NCI-H526 treated with DMSO at 0.1 percent for 48 hours (cell line): ENCODE measurements at regions not wholly inside any gene's neighbourhood (a gene's known extent, or its start where the extent isn't known, plus 50 kb on each side); places are given as distances from the start of the nearest gene placed in this dataset.

Experiments
- DNase-seq: peaks from one replicate; lab custom pipeline; 2025; lab: John Stamatoyannopoulos, UW

- DNase-seq: no peak
Observed at GRCh38 chr22:47629791-47630655, 867.6 kb downstream of the TBC1D22A start.

GRCh38 chr22:47629273-47629711 lies 866.8 kb downstream of the TBC1D22A start:
- DNase-seq: no peak

DNA sequence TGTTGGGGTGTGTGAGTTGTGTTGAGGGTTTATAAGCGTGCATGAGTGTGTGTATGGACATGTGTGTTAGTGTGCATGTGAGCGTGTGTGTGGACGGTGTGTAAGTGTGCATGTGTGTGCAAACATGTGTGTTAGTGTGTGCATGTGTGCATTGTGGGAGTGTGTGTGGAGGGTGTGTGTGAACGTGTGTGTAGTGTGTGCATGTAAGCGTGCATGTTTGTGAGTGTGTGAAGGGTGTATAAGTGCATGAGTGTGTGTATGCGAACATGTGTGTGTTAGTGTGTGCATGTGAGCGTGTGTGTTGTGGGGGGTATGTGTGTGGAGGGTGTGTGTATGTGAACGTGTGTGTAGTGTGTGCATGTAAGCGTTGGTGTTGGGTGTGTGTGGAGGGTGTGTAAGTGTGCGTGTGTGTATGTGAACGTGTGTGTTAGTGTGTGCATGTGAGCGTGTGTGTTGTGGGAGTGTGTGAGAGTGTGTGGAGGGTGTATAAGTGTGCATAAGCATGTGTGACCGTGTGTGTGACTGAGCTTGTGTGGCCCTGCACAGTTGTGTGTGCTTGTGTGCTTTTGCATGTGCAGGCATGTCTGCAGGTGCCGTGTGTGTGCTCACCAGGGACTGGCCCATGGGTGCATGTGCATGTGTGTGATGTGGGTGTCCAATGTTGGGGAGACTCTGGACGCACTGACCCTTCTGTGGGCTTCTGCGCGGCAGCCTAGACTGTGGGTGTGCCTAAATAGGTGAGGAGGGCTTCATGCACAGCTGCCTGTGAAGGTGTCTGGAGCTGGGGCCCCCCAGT lies 866.2 kb downstream of the TBC1D22A start:
- DNase-seq: no peak

DNA sequence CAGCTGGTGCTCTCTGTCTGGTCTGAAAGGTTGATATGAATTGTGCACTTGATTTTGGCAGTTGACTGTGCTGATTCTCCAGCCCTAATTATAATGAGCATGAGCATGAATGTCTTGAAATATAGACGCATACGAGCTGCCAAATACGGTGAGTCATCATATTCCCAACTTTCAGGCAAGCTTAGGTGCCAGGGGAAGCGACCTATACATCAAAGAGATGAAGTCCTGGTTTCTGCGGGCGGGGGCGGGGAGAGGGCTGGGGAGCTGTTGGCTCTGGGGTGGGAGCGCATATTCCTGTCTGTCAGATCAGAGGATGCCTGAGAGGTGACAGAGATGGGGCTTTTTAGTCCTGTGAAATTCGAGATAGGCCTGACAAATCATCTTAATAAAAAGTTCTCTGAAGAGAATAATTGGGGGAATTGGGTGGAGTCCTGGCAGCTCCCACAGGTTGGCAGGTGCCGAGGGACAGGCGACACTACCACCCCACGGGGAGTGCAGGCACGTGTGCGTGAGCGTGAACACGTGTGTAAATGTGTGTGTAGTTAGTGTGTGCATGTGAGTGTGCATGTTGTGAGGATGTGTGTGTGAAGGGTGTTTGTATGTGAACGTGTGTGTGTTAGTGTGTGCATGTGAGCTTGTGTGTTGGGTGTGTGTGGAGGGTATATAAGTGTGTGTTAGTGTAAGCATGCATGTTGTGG lies 865.3 kb downstream of the TBC1D22A start:
- DNase-seq: no peak

GRCh38 chr22:47626428-47627390 lies 864.3 kb downstream of the TBC1D22A start:
- no peak for DNase-seq

- no peak for DNase-seq
Observed at GRCh38 chr22:47625531-47626427, 863.3 kb downstream of the TBC1D22A start.

GRCh38 chr22:47625013-47625385 lies 862.5 kb downstream of the TBC1D22A start:
- DNase-seq: no peak

DNA sequence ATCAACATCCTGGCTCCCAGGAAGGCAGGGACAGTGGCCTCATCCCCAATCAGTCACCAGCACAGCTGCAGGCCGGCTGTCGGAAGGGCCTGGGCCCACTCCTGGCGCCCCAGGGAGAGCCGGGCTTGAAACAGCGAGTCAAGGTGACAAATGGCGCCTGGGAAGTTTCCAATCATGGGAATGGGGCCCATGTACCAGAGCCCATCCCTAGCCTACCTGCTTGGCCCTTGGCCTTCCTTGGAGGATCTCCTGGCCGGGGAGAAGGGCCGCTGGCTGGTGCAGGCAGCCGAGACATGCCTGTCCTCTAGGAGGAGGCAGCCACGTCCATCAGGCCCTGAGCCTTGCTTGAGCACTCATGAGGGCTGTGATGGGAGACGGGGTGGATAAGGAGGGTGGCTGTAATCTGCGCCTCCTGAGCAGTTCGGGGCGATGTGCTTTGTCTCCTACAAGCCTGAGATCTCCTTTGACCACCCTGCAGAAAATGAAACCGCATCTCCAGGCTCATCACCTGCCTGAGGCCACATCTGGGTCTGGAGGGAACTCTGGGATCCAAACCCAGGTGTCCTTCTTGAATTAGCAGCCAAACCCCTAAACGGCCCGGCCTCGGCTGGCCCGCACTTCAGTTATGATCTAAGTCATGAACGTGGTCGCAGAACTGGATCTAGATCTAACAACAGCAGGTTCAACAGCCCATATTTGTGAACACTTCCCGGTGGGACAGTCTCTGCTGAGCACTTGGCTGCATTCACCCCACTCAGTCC lies 862.0 kb downstream of the TBC1D22A start:
- DNase-seq: no peak

DNA sequence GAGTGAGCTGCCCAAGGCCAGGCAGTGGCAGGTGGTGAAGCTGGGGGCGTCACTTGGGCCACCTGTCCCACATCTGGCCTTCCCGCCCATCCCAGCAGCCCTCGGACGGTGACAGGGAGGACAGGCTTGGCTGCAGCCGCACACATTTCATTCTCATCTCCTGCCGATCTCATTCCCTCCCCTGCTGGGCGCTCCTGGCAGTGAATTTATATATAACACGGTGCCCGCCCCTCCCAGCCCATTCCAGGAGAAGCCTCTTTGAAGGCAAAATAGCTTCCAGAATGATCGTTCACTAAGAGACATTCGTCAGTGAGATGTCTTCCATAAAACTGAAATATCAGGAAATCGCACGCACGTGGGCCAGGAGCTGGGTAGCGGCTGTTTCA lies 861.3 kb downstream of the TBC1D22A start:
- no peak for DNase-seq

DNA sequence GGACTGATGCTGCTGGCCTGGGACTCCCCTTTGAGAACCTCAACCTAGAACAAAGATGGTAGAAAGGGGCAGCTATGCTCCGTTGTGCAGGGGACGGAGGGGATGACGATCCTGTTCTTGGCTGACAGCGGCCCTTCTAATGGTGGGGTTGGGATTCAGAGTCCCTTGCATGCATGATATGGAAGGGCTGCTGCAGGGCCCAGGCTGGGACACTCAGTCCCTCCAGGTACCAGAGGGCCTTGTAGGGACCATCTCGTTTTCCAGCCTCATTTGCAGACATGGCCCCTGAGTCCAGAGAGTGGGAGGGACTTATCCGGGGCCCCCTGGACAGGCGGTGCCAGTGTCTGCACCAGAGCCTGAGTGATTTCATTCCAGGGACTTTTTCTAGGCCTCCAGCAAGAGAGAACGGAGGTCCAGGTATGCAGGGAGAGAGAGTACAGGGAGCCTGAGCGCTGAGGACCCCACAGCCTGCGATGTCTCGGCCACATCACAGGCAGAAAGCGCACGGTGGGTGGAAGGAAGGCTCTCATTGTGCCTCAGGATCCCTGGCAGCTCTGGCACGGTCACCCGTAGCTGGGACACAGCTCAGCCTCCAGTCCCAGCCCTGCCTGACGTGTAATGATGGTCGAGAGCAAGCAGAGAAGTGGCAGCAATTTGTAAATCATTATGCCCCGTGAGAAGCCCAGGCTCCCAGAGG lies 860.8 kb downstream of the TBC1D22A start:
- no peak for DNase-seq

DNA sequence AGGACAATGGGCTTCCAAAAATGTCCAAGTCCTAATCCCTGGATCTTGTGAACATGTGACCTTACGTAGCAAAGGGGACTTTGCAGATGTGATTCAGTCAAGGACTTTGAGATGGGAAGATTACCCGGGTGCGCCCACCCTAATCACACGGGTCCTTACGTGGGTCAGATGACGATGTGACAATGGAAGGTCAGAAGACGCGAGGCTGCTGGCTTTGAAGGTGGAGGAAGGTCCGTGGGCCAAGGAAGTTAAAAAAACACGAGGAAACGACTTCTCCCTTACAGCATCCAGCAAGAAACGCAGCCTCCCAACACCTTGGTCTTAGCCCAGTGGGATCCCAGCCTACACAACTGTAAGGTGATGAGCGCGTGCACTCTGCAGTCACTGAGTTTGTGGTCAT lies 860.1 kb downstream of the TBC1D22A start:
- no peak for DNase-seq

- DNase-seq: no peak
Observed at GRCh38 chr22:47621253-47621652, 858.8 kb downstream of the TBC1D22A start.

DNA sequence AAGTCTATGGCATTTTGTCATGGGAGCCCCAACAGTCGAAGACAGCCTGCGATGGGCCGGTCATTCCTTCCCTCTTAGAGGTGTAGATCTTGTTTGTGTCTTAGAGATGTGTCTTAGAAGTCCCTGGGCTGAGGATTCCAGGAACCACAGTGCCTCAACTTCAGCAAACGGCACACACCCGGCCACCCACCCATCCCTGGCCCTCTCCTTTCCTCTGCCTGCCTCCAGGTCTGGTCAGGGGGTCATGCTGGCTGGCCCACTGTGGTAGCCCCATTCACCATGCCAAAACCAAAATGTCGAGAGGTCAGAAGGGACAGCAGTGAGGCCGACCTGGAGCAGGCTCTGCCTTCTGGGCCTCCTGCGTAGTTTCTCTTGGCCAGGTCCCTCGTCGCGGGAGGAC lies 857.9 kb downstream of the TBC1D22A start:
- DNase-seq: no peak

GRCh38 chr22:47619631-47620030 lies 857.2 kb downstream of the TBC1D22A start:
- no peak for DNase-seq

DNA sequence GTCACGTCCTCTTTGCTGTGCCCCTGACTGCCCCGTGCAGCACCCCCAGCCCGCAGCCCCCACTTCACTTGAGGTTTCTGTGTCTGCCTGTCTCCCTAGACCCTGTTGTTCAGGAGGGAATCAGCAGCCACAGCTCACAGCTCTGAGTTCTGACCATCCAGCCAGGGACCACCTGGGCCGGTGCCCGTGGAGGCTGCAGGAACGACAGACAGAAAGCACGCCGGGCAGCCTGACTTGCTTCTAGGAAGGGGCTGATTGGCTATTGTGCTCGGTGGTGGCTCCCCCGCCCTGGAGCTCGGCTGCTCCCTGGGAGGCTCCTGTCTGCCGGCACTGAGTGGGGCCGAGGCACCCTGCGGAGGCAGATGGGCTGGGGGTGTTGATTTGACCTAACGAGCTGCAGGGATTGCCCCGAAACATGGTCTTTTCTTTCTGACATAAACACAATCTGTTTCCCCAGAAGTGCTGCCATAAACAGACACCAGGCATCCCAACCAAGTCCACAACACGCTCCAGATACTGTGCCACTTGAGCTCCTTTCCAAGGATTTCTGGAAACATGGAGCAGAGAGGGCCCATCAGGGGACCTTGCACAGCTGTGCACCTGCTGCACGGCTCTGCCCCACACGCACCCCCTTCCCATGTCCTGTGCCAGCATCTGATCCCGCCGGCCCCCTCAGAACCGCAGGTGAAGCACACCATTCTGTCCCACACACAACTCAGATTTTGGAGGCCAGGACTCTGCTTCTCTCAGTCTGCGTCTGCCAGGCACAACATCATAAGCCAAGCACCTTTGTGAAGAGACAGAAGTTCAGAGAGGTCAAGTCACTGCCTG lies 855.9 kb downstream of the TBC1D22A start:
- no peak for DNase-seq

- DNase-seq: no peak
Observed at GRCh38 chr22:47617186-47617585, 854.7 kb downstream of the TBC1D22A start.

DNA sequence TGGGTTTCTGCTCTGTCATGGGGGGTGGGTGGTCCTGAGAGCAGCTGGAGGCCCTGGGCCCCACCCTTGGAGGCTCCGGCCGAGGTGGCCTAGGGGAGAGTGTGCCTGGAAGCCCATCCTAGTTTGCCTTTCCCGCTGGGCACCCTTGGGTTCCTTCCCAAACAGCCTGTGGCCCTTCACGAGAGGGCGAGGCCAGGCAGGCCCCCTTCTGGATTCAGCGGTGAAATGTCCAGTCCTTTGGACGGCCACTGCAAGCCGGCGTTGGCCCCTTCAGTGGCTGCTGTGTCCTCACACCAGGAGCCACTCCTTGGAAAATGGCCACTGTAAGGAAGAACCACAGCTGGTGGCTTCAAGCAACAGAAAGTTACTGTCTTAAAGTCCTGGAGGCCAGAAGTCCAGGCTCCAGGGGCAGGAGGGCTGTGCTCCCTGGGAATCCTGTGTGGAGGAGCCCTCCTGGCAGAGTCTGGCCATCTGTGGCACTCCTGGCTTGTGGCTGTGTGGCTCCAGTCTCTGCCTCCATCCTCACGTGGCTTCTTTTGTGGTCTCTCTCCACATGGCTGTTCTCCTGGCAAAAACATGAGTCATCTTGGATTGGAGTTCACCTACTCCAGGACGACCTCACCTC lies 854.1 kb downstream of the TBC1D22A start:
- DNase-seq: no peak

DNA sequence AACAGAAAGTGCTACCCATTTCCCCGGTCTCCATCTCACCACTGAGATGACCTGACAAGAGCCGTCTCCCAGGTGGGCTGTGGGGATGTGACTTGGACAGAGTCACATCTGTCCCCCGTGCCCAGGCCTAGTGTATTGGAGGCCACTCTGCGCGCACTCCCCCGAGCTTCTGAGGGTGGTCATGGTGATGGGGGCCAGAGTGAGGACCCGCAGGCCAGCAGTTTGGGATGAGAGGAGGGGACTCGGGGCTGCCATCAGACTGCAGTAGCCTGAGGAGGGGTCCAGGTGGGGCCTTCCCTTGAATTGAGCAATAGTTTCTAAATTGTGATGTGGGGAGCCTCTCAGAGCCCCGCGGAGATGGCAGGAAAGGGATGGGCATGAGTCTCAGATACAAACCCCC lies 852.6 kb downstream of the TBC1D22A start:
- DNase-seq: no peak
